ENCODE measurements at regions not wholly inside any gene's neighbourhood (a gene's known extent, or its start where the extent isn't known, plus 50 kb on each side); places are given as distances from the start of the nearest gene placed in this dataset.

- ChIA-PET CTCF (no interaction called here), POLR2A (no interaction called here)
- Histone ChIP-seq H3K9me3 (ENCODE audit: control insufficient read depth, insufficient read depth, low read depth, low read length) (no peaks in the 10 kb centered on the region), H3K36me3 (ENCODE audit: control insufficient read depth, insufficient read depth, low read length) (no peaks in the 10 kb centered on the region), H3K27me3 (ENCODE audit: control insufficient read depth, insufficient read depth, low read length) (no peaks in the 10 kb centered on the region), H3K4me3 (ENCODE audit: low read depth in 2 of 2, low read length in 2 of 2) (no peak overlapping the region), H3K4me1 (ENCODE audit: control insufficient read depth, insufficient read depth, low read length) (no peaks in the 10 kb centered on the region), H3K27ac (ENCODE audit: low read length) (no peak overlapping the region)
- intact Hi-C loops (cut with micrococcal nuclease; ENCODE audit: unreplicated experiment) (no loop called here), in situ Hi-C loops (cut with HindIII; ENCODE audit: low pct_unique_long_range_greater_than_20kb, low sequenced_read_pairs) (no loop called here)
- ATAC-seq (no peak), DNase-seq (ENCODE audit: low read depth, low spot score) (no peak)
- no TSS peak for BruUV-seq (replicated peaks)
- TF ChIP-seq POLR2AphosphoS5 (IDR thresholded peaks at IDR 0.05; ENCODE audit: low read depth, low read length) (no peak), TCF7L2 (IDR thresholded peaks at IDR 0.05; ENCODE audit: low read depth, low read length) (no peak), REST (IDR thresholded peaks at IDR 0.05; ENCODE audit: insufficient read depth in 1 of 2, low read depth in 2 of 2, low read length in 1 of 2) (no peak), SIN3A (IDR thresholded peaks at IDR 0.05; ENCODE audit: borderline replicate concordance, insufficient read depth, low read depth, low read length) (no peak)
- TF ChIP-seq, protein P1, sequence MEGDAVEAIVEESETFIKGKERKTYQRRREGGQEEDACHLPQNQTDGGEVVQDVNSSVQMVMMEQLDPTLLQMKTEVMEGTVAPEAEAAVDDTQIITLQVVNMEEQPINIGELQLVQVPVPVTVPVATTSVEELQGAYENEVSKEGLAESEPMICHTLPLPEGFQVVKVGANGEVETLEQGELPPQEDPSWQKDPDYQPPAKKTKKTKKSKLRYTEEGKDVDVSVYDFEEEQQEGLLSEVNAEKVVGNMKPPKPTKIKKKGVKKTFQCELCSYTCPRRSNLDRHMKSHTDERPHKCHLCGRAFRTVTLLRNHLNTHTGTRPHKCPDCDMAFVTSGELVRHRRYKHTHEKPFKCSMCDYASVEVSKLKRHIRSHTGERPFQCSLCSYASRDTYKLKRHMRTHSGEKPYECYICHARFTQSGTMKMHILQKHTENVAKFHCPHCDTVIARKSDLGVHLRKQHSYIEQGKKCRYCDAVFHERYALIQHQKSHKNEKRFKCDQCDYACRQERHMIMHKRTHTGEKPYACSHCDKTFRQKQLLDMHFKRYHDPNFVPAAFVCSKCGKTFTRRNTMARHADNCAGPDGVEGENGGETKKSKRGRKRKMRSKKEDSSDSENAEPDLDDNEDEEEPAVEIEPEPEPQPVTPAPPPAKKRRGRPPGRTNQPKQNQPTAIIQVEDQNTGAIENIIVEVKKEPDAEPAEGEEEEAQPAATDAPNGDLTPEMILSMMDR (IDR thresholded peaks at IDR 0.05) = no peak
Measured at GRCh38 chr7:17444151-17444550, 145.7 kb downstream of the AHR start.

DNA sequence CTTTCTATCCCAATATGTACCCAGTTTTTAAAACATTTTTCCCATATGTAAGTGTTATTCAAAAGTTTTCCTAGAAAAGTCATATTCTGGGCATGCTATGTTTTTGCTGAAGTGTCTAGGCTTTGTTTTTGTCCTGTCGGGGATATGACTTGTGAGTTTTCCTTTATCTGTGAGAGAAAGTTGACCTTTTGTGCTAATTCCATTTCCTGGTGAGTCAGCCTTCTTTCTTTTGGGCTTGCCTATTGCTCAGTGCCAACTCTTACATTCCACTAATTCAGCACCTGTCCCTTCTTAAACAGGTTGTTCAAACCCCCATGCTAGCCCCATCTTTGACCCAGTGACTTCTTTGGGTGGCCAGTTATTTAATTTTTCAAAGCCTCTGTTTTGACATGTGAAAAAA is 146.2 kb downstream of the AHR start:
- ChIA-PET POLR2A (no interaction called here), CTCF (no interaction called here)
- Histone ChIP-seq H3K27me3 (ENCODE audit: control insufficient read depth, insufficient read depth, low read length) (no peaks in the 10 kb centered on the region), H3K4me1 (ENCODE audit: control insufficient read depth, insufficient read depth, low read length) (no peaks in the 10 kb centered on the region), H3K36me3 (ENCODE audit: control insufficient read depth, insufficient read depth, low read length) (no peaks in the 10 kb centered on the region), H3K27ac (ENCODE audit: low read length) (no peak overlapping the region), H3K4me3 (ENCODE audit: low read depth in 2 of 2, low read length in 2 of 2) (no peak overlapping the region), H3K9me3 (ENCODE audit: control insufficient read depth, insufficient read depth, low read depth, low read length) (no peaks in the 10 kb centered on the region)
- in situ Hi-C loops (cut with HindIII; ENCODE audit: low pct_unique_long_range_greater_than_20kb, low sequenced_read_pairs) (no loop called here), intact Hi-C loops (cut with micrococcal nuclease; ENCODE audit: unreplicated experiment) (no loop called here)
- no peak for ATAC-seq
- no peak for DNase-seq (ENCODE audit: low read depth, low spot score)
- BruUV-seq (replicated peaks) = no TSS peak
- TF ChIP-seq SIN3A (IDR thresholded peaks at IDR 0.05; ENCODE audit: borderline replicate concordance, insufficient read depth, low read depth, low read length) (no peak), REST (IDR thresholded peaks at IDR 0.05; ENCODE audit: insufficient read depth in 1 of 2, low read depth in 2 of 2, low read length in 1 of 2) (no peak), POLR2AphosphoS5 (IDR thresholded peaks at IDR 0.05; ENCODE audit: low read depth, low read length) (no peak), TCF7L2 (IDR thresholded peaks at IDR 0.05; ENCODE audit: low read depth, low read length) (no peak)
- TF ChIP-seq, protein P1 (IDR thresholded peaks at IDR 0.05) = no peak
